HUDEP-2 (cell line): ENCODE measurements at regions not wholly inside any gene's neighbourhood (a gene's known extent, or its start where the extent isn't known, plus 50 kb on each side); places are given as distances from the start of the nearest gene placed in this dataset.
"Not testable (repeated sequence)": the region's sequence is repeated elsewhere in the genome, so short reads cannot be mapped to it uniquely, and the experiment has no call there.

Experiments
- DNase-seq, 76 experiments: peaks; one replicate each; lab custom pipeline; 2025; ENCODE audit not compliant: unreplicated experiment in 76 of 76; lab: John Stamatoyannopoulos, UW

DNA sequence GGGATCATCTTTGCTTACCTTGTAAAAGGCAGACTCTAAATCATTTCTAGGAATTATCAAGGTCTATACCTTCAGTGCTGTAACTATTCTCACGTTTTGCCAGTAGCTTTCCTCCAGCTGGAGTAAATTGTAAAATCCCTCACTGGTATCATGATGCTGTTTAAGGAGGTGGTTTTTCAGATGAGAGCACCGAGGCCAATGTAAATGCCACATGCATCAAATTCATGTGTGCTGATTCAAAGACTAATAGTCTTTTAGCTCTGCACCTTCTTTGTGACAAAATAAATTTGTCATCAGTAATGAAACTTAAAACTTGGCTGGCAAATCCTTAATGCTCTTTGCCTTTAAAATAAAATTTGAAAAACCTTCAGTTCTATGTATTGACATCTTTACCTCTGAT, 503.8 kb downstream of the SETD4 start:
- DNase-seq, result no peak

DNA sequence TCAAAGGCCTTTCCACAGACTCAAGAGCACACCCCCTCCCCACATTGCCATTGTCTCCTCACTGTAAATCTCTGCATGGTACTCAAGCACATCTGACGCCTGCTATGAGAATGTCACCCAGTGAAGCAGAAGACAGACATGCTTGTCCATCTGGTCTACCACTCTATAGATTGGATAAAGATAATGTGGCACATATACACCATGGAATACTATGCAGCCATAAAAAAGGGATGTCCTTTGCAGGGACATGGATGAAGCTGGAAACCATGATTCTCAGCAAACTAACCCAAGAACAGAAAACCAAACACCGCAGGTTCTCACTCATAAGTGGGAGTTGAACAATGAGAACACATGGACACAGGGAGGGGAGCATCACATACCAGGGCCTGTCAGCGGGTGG, 503.4 kb upstream of the RUNX1 start:
- DNase-seq, result not testable (repeated sequence)

DNA sequence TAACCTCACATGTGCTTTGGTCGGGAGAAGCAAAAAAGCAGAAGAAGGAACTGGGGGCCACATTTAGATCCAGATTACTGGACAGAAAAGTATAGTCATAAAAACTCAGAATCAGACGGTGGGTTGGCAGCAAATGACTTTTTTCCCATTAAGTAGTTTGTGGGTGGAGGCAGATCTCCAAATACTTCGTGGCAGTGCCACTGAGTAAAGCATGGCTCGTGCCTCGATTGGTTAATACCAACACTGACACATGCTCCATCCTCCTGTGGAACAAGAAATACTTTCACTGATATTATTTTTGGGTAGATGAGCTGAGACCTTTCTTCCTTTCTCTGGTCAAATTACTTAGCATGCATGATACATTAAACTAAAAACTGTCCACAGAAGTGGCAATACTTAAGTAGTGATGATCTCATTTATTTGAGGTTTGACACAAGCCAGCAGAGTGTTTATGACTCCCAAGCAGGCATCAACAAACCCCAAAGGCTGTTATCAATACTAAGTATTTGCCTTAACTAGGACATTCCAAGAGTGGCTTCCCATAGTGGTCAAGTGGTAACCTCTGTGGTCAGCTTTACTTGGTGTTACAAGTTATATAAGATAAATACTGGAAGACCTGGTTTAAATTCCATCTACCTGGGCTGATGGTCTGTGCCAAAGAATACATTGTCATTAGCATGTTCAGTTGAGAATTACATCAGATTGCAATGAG, 500.0 kb upstream of the RUNX1 start:
- no peak for DNase-seq

DNA sequence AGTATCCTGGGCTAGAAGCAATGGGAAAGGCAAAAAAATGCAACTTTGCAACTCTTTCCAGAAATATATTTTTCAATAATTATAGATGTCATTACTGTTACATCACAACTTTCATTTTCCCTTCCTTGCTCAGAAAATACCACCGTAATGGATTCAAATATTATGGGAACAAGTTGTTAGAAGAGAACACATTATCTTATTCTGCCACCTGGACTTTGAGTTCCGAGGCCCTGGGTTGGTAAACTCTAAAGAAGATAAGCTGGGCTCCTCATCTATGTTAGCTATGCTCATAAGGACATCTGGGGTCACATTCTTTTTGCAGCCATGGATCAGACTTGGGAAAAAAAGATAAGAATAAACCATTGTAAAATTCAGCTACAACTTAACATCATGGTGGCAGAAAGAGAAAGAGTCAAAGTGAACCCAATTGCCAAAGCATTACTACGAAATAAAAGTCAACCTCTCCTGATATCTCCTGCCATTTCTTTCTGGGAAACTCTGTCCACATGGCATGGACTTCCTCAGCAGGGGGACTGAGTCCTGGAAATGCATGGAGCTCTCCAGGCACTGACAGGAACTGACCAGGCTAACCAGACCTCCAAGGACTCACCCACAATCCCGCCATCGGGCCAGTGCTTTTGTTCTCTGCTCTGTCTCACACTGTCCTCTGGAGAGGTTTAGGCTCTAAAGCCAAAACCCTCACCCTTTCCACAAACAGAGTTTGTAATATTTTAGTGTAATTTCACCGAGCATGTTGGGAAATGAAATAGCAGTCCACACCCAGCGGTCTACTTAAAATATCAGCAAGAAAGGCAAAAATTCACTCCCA, 499.1 kb upstream of the RUNX1 start:
- peak in 1 of 76 experiments; percentile 9 for DNase-seq

DNA sequence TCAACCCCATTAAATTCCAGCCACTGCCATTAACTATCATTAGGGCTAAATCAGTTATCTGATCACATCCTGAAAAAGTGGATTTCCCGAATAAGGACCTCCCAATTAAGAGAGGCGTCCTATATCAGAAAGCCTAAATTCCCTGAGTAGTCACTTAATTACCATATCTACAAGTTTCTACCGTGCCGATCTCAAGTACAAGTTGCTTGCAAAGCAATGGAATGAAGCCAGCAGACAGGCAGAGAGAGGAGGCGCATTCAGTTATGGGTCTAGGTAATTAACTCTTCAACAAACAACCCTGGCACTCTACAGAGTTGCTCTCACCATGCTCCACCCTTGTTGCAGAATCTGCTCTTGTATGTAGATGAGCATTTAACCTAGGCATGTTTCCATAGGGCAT, 494.6 kb upstream of the RUNX1 start:
- DNase-seq, result no peak

DNA sequence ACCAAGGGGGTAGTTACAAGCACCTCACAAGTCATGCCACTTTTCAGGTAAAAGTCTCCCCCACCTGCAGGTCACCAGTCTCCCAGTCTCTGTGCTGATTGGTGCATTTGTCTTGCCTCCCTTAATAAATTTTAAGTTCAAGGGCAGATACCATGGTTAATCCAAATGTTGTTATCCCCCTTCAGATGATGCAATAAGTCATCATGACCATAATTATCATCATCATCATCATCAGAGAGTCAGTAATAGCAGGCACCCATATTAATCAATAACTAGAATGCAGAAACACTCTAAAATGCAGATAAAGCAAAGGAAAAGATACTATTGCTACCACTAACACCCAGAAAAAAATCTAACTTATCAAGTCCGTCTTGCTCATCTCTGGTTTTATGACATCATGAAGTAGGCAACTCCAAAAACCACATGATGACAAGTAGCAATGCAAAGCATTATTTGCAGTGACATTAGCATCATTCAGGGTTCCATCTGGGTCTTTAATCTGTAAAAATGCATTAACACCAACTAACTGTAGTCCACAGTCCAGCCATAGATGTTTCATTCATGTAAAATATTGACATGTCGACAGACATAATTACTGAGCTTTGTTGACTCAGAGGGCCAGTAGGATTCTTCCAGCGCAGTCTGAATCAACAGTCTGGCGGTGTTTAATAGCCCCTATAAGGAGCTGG, 492.0 kb upstream of the RUNX1 start:
- no peak for DNase-seq

DNA sequence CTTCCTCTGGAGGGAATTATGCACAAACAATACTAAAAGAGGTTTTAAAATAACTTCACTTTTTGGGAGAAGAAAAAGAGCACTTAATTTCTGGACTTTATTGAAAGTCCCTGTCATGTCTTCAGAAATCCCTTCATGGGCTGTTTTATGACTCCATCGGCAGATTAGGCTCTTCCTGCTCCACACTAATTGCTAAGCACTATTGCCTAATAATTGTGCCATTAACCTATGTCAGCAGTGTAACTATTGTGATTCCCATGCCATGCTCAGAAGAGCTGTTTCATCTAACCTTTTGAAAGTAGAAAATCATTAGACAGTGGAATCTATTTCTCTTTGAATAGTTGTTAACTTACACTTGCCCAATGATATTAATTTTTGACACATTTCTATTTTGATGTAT, 489.3 kb upstream of the RUNX1 start:
- DNase-seq, result no peak

DNA sequence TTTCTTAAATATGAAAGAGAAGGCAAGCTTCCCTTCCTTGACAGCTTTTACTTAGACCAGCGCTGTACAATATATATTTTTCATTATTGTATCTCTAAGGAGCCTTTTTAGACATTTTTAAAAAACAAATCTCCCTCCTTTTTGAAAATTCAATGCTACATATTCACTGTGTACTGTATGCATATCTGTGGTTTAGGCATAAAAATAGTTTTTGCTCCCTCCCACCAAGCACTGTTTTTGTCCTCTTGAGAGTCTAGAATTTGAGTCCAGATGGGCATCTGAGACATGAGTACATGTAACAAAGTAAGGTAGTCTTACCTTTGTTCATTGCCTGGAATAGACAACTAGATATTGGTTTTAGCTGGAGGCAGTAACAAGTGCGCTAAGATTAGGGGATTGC, 488.5 kb upstream of the RUNX1 start:
- DNase-seq, result no peak

DNA sequence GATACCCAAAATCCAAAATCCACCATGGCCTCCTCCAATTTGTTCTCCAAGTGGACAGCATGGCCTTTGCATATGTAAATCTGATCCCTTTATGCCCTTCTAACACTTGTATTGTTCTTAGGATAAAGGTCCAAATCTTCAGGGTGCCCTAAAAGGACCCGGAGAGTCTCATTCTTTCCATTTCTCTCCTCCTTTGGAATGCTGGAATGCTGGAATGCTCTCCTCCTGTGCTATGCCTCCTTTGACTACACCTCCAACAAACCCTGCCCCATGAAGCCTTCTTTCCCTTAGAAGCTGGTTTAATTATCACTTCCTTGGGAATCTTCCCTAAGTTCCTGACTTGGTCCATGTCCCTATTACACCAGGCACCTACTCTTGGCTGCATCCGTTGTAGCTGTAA, 484.8 kb upstream of the RUNX1 start:
- DNase-seq, result no peak

DNA sequence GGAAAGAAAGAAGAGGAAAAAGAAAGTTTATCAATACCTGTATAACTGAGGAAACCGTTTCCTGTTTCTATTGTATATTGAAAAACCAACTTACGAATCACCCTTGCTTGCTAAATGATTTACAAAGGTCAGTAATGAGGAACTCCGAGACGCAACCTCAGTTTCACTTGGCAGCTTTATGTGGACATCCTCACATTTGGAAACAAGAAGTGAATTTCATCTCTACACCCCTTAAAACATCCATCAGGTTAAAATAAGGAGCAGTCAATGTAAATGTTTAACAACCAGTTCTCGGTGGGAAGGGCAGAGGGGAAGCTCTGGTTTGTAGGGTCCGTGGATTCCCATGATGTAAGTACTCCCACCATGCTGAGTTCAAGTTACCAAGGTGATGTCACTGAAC, 481.7 kb upstream of the RUNX1 start:
- DNase-seq, result no peak

DNA sequence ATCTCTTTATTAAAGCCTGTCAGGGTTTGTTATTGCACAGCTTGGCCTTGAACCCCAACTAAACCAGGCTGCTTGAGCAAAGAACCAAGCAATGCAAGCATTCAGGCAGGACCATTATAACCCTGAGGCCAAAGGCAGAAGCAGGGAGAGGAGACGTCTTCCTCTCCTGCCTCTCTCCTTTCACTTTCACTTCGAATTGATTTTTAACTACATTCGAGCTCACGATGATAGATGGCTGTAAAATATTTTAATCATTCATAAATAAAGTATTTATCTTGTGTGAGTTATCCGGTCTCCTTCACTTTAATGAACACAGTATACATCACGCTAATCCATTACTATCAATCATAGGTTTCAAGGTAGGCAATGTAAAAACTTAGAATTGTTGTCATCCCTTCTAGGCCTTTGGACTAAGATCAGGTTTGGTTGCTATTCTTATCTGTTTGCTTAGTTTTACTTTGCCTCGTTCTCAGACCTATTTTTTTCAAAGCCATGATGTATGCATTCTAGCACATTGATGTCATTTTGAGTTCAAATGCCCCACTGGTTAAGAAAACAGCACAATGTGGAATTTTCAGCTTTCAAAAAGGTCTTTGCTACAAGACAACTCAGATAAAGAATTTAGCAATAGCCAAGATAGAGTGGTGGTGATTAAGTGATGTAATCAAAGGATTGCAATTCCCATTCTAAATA, 480.2 kb upstream of the RUNX1 start:
- no peak for DNase-seq

DNA sequence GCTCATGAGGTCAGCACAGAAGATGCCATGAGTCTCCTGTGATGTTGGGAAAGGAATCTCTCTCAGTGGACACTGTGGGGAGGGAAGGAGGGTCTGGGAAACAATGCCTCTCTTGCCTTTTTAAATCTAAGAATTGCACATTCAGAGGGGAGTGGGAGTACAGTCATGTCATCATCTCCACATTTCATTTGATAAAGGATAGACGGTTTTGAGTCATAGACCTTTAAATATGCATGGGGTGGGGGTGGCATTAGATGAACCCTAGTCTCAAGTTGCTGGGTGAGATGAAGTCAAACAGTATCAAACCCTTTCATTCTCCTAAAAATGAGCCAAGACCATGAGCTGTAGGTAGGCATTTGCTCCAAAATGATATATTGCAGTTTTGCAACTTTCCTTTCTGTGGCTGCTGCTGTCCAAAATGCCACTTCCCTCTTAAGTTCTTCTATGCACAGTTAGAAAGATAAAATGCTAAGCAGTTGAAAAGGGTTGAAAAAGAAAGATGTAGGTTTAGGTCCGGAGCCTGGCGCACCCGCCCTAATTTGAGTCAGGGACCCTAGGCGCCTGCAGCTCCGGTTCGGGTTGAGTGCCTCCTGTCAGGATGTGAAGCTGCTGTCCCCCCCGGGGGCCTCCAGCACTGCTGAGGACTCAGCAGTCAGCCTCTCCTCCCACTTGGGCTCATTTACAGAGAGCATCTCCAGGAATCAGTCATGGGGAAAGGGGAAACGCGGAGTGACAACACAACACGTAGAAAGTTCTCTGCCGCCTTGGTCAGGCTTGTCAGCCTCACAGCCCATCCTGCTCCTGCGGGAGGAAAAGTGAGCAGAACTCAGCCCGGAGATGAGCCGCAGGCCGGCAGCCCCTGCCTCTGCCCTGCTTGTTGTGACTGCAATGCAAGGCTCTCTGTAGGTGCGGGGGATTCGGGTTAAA, 479.3 kb upstream of the RUNX1 start:
- no peak for DNase-seq

DNA sequence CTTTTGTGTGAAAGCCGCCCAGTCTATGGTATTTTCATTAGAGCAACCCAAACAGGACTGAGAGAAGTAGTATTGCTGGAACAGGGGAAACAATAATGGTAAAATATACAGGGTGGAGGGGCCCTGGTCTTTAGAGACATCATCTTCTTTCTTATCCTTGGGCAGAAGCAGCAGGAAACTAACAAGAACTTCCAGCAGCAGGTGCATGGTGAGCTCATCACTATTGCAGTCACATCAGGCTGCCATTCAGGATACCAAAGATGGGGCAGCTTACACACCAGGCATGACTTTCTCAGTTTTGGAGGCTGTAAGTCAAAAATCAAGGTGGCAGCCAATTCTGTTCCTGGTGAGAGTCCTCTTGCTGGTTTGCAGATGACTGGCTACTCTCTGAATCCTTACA, 478.3 kb upstream of the RUNX1 start:
- DNase-seq, result no peak

DNA sequence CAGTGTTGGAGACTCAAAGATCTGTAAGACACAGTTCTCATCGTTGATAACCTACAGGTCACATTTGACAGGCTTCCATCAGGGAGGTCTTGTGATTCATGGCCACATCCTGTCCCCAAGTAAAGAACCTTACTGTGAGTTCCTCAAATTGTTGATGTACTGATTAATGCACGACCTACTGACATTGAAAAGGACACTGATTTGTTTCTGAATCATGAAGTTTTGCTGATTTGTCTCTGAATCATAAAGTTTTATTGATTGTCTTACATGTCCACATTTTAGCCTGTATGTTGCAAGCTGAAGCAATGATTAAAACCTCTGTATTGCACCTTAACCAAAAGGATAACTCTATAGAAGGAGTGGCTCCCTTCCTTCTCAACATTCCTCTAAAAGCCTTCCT, 476.3 kb upstream of the RUNX1 start:
- DNase-seq, result no peak

DNA sequence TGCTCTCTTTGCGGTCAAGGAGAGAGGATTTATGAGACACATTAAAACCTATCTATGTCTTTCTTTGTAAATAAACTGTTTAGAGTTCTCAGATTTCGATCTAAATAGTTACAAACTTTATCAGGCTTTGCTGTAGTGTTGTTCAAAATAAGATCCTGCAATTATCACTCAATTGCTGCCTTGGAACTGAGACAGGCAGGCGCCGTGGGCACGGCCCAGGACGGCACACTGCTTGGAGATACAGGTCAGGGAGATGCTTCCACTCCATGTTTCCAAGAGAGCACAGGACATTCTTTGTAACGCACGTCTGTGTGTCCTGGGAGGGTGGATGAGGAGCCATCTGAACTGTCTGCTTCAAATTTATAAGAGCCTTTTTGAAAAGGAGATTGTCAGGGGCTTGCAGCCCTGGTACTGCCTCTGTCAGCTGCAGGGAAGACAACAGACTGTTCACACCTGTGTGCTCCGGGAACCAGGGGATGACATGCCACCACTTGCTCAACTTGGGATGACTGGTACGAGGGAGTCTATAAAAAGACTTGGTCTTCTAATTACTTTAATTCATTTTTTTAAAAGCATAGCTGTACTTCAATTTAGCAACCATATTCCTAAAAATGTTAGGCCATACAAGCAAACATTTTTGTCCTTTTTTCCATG, 472.9 kb upstream of the RUNX1 start:
- no peak for DNase-seq

DNA sequence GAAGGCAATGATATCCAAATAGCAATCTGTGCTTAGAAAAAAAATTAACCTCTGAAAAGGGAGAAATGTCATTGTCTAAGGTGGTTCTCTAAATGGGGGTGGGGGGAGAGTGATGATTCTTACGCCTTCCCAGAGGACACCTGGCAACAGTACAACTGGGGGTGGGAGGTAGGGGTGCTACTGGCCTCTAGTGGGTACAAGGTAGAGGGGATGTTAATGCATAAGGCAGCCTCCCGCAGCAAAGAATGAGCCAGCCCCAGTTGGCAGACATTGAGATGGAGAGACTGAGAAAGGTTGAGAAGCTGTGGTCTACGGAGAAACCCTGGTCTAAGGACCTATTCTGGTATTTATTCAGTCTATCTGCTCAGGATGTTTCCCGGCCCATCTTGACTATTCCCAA, 472.2 kb upstream of the RUNX1 start:
- DNase-seq, result no peak

DNA sequence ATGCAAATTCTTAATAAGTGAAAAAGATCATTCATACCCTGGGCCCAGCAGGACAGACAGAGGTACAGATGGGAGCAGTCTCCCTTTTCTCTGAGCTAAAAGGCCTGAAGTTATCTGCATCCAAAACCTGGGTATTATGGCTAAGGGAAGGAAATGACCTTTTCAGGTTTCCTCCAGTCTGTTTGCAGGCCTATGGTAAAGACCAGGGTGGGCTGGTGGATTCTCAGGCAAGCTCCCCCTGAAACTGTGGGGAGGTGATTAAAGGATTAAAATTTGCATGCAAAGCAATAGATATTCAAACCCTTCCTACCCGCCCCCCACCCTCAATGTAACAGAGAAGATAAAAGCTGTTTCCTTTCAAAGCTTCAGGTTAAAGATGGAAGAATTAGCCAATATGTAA, 471.8 kb upstream of the RUNX1 start:
- DNase-seq, result no peak

DNA sequence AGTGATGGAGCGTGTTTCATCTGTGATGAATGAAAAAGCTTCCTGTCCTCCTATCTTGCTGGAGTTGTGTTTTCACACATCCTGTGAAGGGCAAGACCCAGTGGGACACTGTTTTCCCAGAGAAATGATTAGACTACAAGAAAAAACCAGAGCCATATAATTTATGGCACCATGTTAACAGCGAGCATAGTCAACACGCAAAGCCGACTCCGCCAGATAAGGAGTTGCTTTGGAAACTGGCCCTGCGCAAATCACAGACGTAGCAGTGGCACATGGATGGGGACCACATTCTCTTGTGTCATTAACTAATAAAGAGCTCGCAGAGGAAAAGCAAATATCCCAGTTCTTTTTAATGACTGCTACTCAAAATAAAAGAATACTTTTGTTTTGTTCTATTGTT, 471.2 kb upstream of the RUNX1 start:
- no peak for DNase-seq

DNA sequence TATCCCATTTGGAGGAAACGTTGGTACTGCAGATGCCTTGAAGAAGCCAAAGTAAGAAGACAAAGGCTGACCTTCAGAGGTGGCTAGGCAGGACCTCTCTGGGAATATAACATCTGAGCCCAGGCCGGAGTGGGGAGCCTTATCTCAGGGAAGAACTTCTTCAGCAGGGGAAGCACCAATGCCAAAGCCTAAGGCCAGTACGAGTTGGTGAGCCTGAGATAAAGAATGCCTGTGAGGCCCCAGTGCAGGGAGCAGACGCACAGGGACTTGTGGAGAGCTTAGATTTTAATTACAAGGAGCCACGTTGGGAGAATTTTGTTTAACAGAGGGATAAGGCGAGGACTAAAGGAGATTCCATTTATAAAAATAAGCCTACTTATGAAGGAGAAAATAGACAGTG, 468.8 kb upstream of the RUNX1 start:
- DNase-seq, result peak in 1 of 76 experiments; percentile 7

DNA sequence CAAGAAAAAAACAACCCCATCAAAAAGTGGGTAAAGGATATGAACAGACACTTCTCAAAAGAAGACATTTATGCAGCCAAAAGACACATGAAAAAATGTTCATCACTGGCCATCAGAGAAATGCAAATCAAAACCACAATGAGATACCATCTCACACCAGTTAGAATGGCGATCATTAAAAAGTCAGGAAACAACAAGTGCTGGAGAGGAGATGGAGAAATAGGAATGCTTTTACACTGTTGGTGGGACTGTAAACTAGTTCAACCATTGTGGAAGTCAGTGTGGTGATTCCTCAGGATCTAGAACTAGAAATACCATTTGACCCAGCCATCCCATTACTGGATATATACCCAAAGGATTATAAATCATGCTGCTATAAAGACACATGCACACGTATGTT, 467.2 kb upstream of the RUNX1 start:
- DNase-seq, result not testable (repeated sequence)
